Upper lobe of left lung (tissue), 6 donors: ENCODE measurements at regions not wholly inside any gene's neighbourhood (a gene's known extent, or its start where the extent isn't known, plus 50 kb on each side); places are given as distances from the start of the nearest gene placed in this dataset.

ENCODE experiments used
- ATAC-seq, 2 donors: fragments of 200-7000 bp; cut with Tn5 transposase; one replicate each; pipeline ENCODE4 v1.9.1; 2022; ENCODE audit warnings: mild to moderate bottlenecking in 2 of 2, moderate library complexity in 2 of 2; ENCODE audit not compliant: low FRiP score in 2 of 2
- DNase-seq, 2 donors: peaks; one replicate each; pipeline ENCODE4 v3.0.0-alpha.2; 2019 to 2020
- H3K27ac ChIP-seq, 4 donors: fragments of 200-600 bp; sonication (generic); one replicate each; pipeline ENCODE4 v1.5.1; 2016 to 2019
- H3K27me3 ChIP-seq, 4 donors: fragments of 200-600 bp; sonication (generic); one replicate each; pipeline ENCODE4 v1.5.1; 2017 to 2019
- H3K36me3 ChIP-seq, 4 donors: fragments of 200-600 bp; sonication (generic); one replicate each; pipeline ENCODE4 v1.5.1; 2016 to 2019
- H3K4me1 ChIP-seq, 4 donors: fragments of 200-600 bp; sonication (generic); one replicate each; pipeline ENCODE4 v1.5.1; 2018 to 2019
- H3K4me3 ChIP-seq, 4 donors: fragments of 200-600 bp; sonication (generic); one replicate each; pipeline ENCODE4 v1.5.1; 2017 to 2019; ENCODE audit warnings: mild to moderate bottlenecking in 2 of 4, moderate library complexity in 1 of 4
- H3K9me3 ChIP-seq, 4 donors: fragments of 200-600 bp; sonication (generic); one replicate each; pipeline ENCODE4 v1.5.1; 2018 to 2019
- CTCF ChIP-seq, 6 experiments: fragments of 450-650 bp in 4 of 6; fragments of 200-600 bp in 2 of 6; sonication (generic) in 2 of 6; IDR thresholded peaks; one replicate each; pipeline ENCODE4 v1.5.1; 2016 to 2019; ENCODE audit warnings: antibody characterized with exemption in 6 of 6
- EP300 ChIP-seq, 4 donors: sonication (generic); formaldehyde crosslinking; IDR thresholded peaks; one replicate each; pipeline ENCODE4 v1.5.1; 2017; ENCODE audit warnings: antibody characterized with exemption in 4 of 4, control low read depth in 2 of 4
- POLR2A ChIP-seq, 4 donors: fragments of 450-650 bp; IDR thresholded peaks; one replicate each; pipeline ENCODE4 v1.5.1; 2016 to 2017; ENCODE audit warnings: antibody characterized with exemption in 4 of 4, mild to moderate bottlenecking in 2 of 4
- POLR2AphosphoS5 ChIP-seq, 2 donors: sonication (generic); formaldehyde crosslinking; IDR thresholded peaks; one replicate each; pipeline ENCODE4 v1.5.1; 2017; ENCODE audit warnings: antibody characterized with exemption in 2 of 2
- WGBS, 2 donors: methylation state at CpG; one replicate each; pipeline ENCODE4 v1.1.5; 2017 to 2018; 5-methylcytosine and 5-hydroxymethylcytosine counted together
- donor health status: DM: no; HTN: no; CAD: no; lungs with moderate emphysema.
- donor health status: DM: no; HTN: yes; CAD: no; lungs with severe emphysema.

GRCh38 chr2:146652311-146652710 lies 1192.5 kb upstream of the ACVR2A start:
- H3K9me3 ChIP-seq, result no peaks in the 10 kb centered on the region
- no peaks in the 10 kb centered on the region for H3K4me1 ChIP-seq
- H3K27me3 ChIP-seq, result no peaks in the 10 kb centered on the region
- ATAC-seq (no peak), DNase-seq (no peak)
- H3K27ac ChIP-seq, result no peak overlapping the region
- TF ChIP-seq POLR2AphosphoS5 (IDR thresholded peaks at IDR 0.05) (no peak), EP300 (IDR thresholded peaks at IDR 0.05) (no peak), POLR2A (IDR thresholded peaks at IDR 0.05) (no peak), CTCF (IDR thresholded peaks at IDR 0.05) (no peak)
- 72 to 84% methylated on average over 2 of the region's 2 CpGs for whole genome bisulfite sequencing, 2 donors
- H3K4me3 ChIP-seq, result no peak overlapping the region
- no peaks in the 10 kb centered on the region for H3K36me3 ChIP-seq

- peaks cover 0 to 4% (median 0%) of the 10 kb centered on the region in 4 donors for H3K9me3 ChIP-seq
- H3K27ac ChIP-seq, result no peak overlapping the region
- H3K27me3 ChIP-seq, result no peaks in the 10 kb centered on the region
- no peak for TF ChIP-seq EP300 (IDR thresholded peaks at IDR 0.05)
- no peak for TF ChIP-seq POLR2AphosphoS5 (IDR thresholded peaks at IDR 0.05)
- TF ChIP-seq POLR2A (IDR thresholded peaks at IDR 0.05), result no peak
- no peak for TF ChIP-seq CTCF (IDR thresholded peaks at IDR 0.05)
- WGBS, 2 donors, result 76 to 77% methylated on average over 3 of the region's 3 CpGs
- no peak for ATAC-seq
- H3K4me1 ChIP-seq, result no peaks in the 10 kb centered on the region
- DNase-seq, result no peak
- H3K4me3 ChIP-seq, result no peak overlapping the region
- no peaks in the 10 kb centered on the region for H3K36me3 ChIP-seq
Measured at GRCh38 chr2:146651361-146651760, 1193.5 kb upstream of the ACVR2A start.

- WGBS, 2 donors, result 74 to 100% methylated on average over 1 to 4 of the region's 4 CpGs
- DNase-seq (no peak), ATAC-seq (no peak)
- Histone ChIP-seq H3K36me3 (no peaks in the 10 kb centered on the region), H3K27me3 (no peaks in the 10 kb centered on the region), H3K4me1 (no peaks in the 10 kb centered on the region), H3K4me3 (no peak overlapping the region), H3K27ac (no peak overlapping the region), H3K9me3 (peaks cover 0 to 6% (median 0%) of the 10 kb centered on the region in 4 donors)
- TF ChIP-seq EP300 (IDR thresholded peaks at IDR 0.05), result no peak
- no peak for TF ChIP-seq CTCF (IDR thresholded peaks at IDR 0.05)
- TF ChIP-seq POLR2AphosphoS5 (IDR thresholded peaks at IDR 0.05), result no peak
- no peak for TF ChIP-seq POLR2A (IDR thresholded peaks at IDR 0.05)
Measured at GRCh38 chr2:146642066-146642465, 1202.8 kb upstream of the ACVR2A start.

- ATAC-seq (no peak), DNase-seq (no peak)
- Histone ChIP-seq H3K27me3 (no peaks in the 10 kb centered on the region), H3K36me3 (no peaks in the 10 kb centered on the region), H3K4me3 (no peak overlapping the region), H3K4me1 (no peaks in the 10 kb centered on the region), H3K27ac (no peak overlapping the region), H3K9me3 (no peaks in the 10 kb centered on the region)
- TF ChIP-seq POLR2AphosphoS5 (IDR thresholded peaks at IDR 0.05) (no peak), CTCF (IDR thresholded peaks at IDR 0.05) (no peak), EP300 (IDR thresholded peaks at IDR 0.05) (no peak), POLR2A (IDR thresholded peaks at IDR 0.05) (no peak)
- WGBS, 2 donors, result 76 to 78% methylated on average over 8 of the region's 8 CpGs
Measured at GRCh38 chr2:146634230-146635097, 1210.4 kb upstream of the ACVR2A start.

GRCh38 chr2:146633159-146633558 lies 1211.7 kb upstream of the ACVR2A start:
- H3K36me3 ChIP-seq, result no peaks in the 10 kb centered on the region
- no peak for TF ChIP-seq POLR2AphosphoS5 (IDR thresholded peaks at IDR 0.05)
- no peak for TF ChIP-seq EP300 (IDR thresholded peaks at IDR 0.05)
- TF ChIP-seq CTCF (IDR thresholded peaks at IDR 0.05), result no peak
- no peak for TF ChIP-seq POLR2A (IDR thresholded peaks at IDR 0.05)
- H3K4me1 ChIP-seq, result no peaks in the 10 kb centered on the region
- no peak overlapping the region for H3K4me3 ChIP-seq
- no peak overlapping the region for H3K27ac ChIP-seq
- ATAC-seq (no peak), DNase-seq (no peak)
- H3K27me3 ChIP-seq, result no peaks in the 10 kb centered on the region
- H3K9me3 ChIP-seq, result no peaks in the 10 kb centered on the region
